ENCODE measurements at regions not wholly inside any gene's neighbourhood (a gene's known extent, or its start where the extent isn't known, plus 50 kb on each side); places are given as distances from the start of the nearest gene placed in this dataset.

GRCh38 chr3:103057003-103057402 is 622.2 kb downstream of the ZPLD1 start:
- ATAC-seq: no peak
- Histone ChIP-seq H3K27ac (no peak overlapping the region), H3K4me1 (no peaks in the 10 kb centered on the region), H3K27me3 (ENCODE audit: insufficient read depth in 3 of 3, low read length in 2 of 3) (no peaks in the 10 kb centered on the region), H3K9me3 (no peaks in the 10 kb centered on the region), H3K4me3 (no peak overlapping the region), H3K36me3 (ENCODE audit: insufficient read depth in 1 of 2, low read depth in 1 of 2) (no peaks in the 10 kb centered on the region)
- TF ChIP-seq, protein P1, sequence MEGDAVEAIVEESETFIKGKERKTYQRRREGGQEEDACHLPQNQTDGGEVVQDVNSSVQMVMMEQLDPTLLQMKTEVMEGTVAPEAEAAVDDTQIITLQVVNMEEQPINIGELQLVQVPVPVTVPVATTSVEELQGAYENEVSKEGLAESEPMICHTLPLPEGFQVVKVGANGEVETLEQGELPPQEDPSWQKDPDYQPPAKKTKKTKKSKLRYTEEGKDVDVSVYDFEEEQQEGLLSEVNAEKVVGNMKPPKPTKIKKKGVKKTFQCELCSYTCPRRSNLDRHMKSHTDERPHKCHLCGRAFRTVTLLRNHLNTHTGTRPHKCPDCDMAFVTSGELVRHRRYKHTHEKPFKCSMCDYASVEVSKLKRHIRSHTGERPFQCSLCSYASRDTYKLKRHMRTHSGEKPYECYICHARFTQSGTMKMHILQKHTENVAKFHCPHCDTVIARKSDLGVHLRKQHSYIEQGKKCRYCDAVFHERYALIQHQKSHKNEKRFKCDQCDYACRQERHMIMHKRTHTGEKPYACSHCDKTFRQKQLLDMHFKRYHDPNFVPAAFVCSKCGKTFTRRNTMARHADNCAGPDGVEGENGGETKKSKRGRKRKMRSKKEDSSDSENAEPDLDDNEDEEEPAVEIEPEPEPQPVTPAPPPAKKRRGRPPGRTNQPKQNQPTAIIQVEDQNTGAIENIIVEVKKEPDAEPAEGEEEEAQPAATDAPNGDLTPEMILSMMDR (IDR thresholded peaks at IDR 0.05): no peak
- no peak for DNase-seq
- WGBS, 3 donors: 53 to 60% (median 58%) methylated on average over 6 of the region's 6 CpGs
- intact Hi-C loops (cut with DNase I): no loop called here

DNA sequence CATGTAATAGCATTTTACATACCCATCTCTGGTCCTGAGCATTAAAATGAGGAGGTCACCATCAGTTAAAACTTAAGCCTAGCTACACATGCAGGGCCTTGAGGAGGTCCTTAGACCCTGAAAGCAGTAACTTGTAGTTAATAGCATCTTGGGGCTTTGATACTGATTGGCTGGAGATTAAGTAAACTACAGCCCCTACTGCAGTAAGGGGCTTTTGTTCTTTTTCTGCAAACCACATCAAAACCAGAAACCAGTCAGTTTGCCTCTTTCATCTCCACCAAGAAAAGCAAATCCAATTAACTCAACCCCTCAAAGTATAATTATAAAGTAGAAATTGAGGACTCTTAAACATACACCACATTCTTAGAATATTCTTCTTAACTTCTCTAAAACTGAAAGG is 622.7 kb downstream of the ZPLD1 start:
- ATAC-seq: no peak
- H3K27me3 ChIP-seq (ENCODE audit: insufficient read depth in 3 of 3, low read length in 2 of 3): no peaks in the 10 kb centered on the region
- H3K4me3 ChIP-seq: no peak overlapping the region
- intact Hi-C loops (cut with DNase I): no loop called here
- no peaks in the 10 kb centered on the region for H3K36me3 ChIP-seq (ENCODE audit: insufficient read depth in 1 of 2, low read depth in 1 of 2)
- no peak overlapping the region for H3K27ac ChIP-seq
- DNase-seq: no peak
- H3K4me1 ChIP-seq: no peaks in the 10 kb centered on the region
- TF ChIP-seq, protein P1 (IDR thresholded peaks at IDR 0.05): no peak
- H3K9me3 ChIP-seq: no peaks in the 10 kb centered on the region

GRCh38 chr3:103059432-103059831 is 624.6 kb downstream of the ZPLD1 start:
- WGBS, 3 donors: 81 to 86% (median 82%) methylated on average over 2 of the region's 2 CpGs
- H3K27ac ChIP-seq: no peak overlapping the region
- H3K4me3 ChIP-seq: no peak overlapping the region

GRCh38 chr3:103060242-103060641 is 625.4 kb downstream of the ZPLD1 start:
- no peak overlapping the region for H3K27ac ChIP-seq
- H3K4me3 ChIP-seq: no peak overlapping the region
- H3K27me3 ChIP-seq (ENCODE audit: insufficient read depth in 3 of 3, low read length in 2 of 3): no peaks in the 10 kb centered on the region
- intact Hi-C loops (cut with DNase I): no loop called here
- DNase-seq (no peak), ATAC-seq (no peak)
- H3K4me1 ChIP-seq: no peaks in the 10 kb centered on the region
- TF ChIP-seq, protein P1 (IDR thresholded peaks at IDR 0.05): no peak
- 89 to 93% (median 91%) methylated on average over 3 of the region's 3 CpGs for WGBS, 3 donors
- H3K9me3 ChIP-seq: no peaks in the 10 kb centered on the region
- H3K36me3 ChIP-seq (ENCODE audit: insufficient read depth in 1 of 2, low read depth in 1 of 2): no peaks in the 10 kb centered on the region

More at GRCh38 chr3:103059432-103059831, 624.6 kb downstream of the ZPLD1 start:
- ATAC-seq (no peak), DNase-seq (no peak)
- Histone ChIP-seq H3K9me3 (no peaks in the 10 kb centered on the region), H3K4me1 (no peaks in the 10 kb centered on the region), H3K27me3 (ENCODE audit: insufficient read depth in 3 of 3, low read length in 2 of 3) (no peaks in the 10 kb centered on the region), H3K36me3 (ENCODE audit: insufficient read depth in 1 of 2, low read depth in 1 of 2) (no peaks in the 10 kb centered on the region)
- intact Hi-C loops (cut with DNase I): no loop called here
- TF ChIP-seq, protein P1 (IDR thresholded peaks at IDR 0.05): no peak

DNA sequence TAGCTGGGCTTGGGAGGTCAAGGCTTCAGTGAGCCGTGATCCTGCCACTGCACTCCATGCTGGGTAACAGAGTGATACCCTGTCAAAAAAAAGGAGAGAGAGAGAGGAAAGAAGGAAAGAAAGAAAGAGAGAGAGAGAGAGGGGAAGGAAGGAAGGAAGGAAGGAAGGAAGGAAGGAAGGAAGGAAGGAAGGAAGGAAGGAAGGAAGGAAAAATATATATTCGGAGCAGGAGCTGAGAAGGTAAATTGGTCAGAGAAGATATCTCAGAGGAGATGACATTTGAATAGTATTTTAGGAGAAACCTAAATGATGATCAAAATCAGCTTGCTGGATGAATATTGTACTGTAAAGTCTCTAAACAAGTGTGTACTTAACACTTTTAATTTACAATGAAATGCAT is 633.1 kb downstream of the ZPLD1 start:
- TF ChIP-seq, protein P1 (IDR thresholded peaks at IDR 0.05): no peak
- 80 to 83% (median 82%) methylated on average over 2 of the region's 2 CpGs for WGBS, 3 donors
- Histone ChIP-seq H3K4me1 (no peaks in the 10 kb centered on the region), H3K9me3 (no peaks in the 10 kb centered on the region), H3K27ac (no peak overlapping the region), H3K27me3 (ENCODE audit: insufficient read depth in 3 of 3, low read length in 2 of 3) (no peaks in the 10 kb centered on the region), H3K36me3 (ENCODE audit: insufficient read depth in 1 of 2, low read depth in 1 of 2) (no peaks in the 10 kb centered on the region), H3K4me3 (no peak overlapping the region)
- DNase-seq: no peak
- no peak for ATAC-seq
- intact Hi-C loops (cut with DNase I): no loop called here

Data from psoas muscle (tissue), 7 donors.